AG09319 (cell line): ENCODE measurements at regions not wholly inside any gene's neighbourhood (a gene's known extent, or its start where the extent isn't known, plus 50 kb on each side); places are given as distances from the start of the nearest gene placed in this dataset.

Source experiments
- DNase-seq: peaks from one replicate; pipeline ENCODE4 v3.0.0-alpha.2; 2010; ENCODE audit warnings: low read depth; ENCODE audit errors: extremely low read depth
- CTCF ChIP-seq: IDR thresholded peaks from 2 replicates; pipeline ENCODE4 v1.5.1; 2011; ENCODE audit warnings: low read depth, mild to moderate bottlenecking, inconsistent platforms, low read length, moderate library complexity

- TF ChIP-seq CTCF: peak; percentile 70
- DNase-seq: no peak
These were observed 61.3 kb upstream of the RAPGEF4 start for GRCh38 chr2:172674034-172674967.

- TF ChIP-seq CTCF: no peak
- no peak for DNase-seq
These were observed 60.7 kb upstream of the RAPGEF4 start for GRCh38 chr2:172674968-172675303.

GRCh38 chr2:172677363-172677762 lies 58.3 kb upstream of the RAPGEF4 start:
- no peak for TF ChIP-seq CTCF
- no peak for DNase-seq

- no peak for DNase-seq
- no peak for TF ChIP-seq CTCF
These were observed 55.1 kb upstream of the RAPGEF4 start for GRCh38 chr2:172680436-172681068.

GRCh38 chr2:172685467-172685866 lies 50.2 kb upstream of the RAPGEF4 start:
- no peak for TF ChIP-seq CTCF
- DNase-seq: no peak
